Muscle of arm (tissue), 1 donor: ENCODE measurements at regions not wholly inside any gene's neighbourhood (a gene's known extent, or its start where the extent isn't known, plus 50 kb on each side); places are given as distances from the start of the nearest gene placed in this dataset.
"Not testable (repeated sequence)": the region's sequence is repeated elsewhere in the genome, so short reads cannot be mapped to it uniquely, and the experiment has no call there.

Source experiments
- DNase-seq: peaks from one replicate; pipeline ENCODE4 v3.0.0-alpha.2; 2013

DNA sequence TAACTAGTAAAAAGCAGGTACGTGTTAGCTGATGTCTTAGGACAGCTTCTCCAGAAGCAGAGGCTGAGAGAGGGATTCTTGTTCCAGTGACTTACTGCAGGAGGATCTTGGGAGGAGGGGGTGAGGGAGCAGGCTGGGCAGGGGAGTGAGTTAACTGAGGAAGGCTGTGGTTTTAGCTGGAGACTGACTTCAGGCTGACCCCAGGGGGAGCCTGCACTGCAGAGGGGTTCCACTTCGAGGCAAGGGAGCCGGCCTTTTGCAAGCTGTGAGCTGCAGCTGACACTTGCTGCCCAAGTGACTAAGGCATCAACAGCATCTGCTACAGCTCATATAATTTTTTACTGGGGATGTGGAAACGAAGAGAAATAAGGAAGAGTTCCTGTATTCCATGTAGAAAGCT lies 50.4 kb upstream of the SOD1 start:
- DNase-seq = no peak

DNA sequence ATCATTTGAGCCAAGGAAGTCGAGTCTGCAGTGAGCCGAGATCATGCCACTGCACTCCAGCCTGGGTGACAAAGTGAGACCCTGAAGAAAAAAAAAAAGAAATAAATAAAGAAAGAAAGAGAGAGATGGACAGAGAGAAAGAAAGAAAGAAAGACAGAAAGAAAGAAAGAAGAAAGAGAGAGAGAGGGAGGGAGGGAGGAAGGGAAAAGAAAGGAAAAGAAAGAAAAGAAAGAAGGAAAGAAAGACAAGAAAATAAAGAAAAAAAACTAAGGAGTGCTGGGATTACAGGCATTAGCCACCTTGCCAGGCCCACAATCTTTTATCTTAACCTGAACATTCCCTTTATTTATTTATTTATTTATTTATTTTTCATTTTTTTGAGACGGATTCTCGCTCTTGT lies 51.7 kb upstream of the SOD1 start:
- no peak for DNase-seq

DNA sequence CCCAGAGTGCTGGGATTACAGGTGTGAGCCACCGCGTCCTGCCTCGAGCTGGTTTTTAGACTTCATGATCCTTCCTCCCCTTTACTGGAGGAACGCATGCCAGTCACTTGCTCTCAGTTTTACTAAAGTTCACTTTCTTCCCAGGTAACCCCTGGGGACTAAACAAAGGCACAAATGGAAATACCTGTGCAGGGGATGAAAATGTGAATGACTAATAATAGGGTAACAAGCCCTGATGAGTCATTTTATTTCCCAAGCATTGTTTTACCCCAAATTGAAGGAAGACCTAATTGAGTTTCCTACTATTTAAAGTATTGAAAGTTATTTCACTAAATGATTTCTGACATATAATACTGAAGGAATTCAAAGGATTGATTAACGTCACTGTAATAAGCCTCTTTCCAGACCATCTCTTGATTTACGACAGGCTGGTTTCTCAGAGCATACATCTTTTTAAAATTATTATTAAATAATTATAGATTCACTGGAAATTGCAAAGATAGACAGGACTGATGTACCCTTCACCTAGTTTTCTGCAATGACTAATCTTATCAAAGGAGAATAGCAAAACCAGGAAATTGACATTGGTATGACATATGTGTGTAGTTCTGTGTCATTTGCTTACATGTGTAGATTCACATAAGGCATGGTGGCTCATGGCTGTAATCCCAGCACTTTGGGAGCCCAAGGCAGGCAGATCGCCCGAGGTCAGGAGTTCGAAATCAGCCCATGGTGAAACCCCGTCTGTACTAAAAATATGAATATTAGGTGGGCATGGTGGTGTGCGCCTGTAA lies 53.2 kb upstream of the SOD1 start:
- DNase-seq = no peak

DNA sequence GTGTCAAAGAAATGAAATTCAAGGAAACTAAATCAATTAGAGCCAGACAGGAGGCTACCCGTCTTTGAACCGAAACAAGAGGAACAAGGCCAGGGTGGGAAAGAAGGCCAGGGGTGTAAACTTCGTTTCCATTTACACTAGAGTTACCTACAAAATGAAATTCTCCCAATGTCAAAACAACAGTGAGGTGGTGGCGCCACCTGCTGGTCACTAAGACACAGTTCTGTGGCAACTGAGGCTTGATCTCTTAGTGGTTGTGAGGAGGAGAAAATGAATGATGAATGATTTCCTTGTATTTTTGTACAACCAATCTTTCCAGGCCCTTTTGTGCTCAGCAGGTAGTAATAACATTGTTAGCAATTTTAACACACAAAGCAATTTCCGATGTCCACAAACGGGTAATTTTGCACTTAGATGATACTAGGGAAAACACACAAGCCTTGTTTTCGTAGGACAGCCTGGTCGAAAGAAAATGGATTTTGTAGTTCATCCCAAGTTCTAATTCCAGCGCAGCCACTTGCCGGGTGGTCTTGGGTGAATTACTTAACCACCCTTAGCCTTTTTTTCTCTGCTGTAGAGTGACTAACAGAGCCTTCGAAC lies 54.8 kb upstream of the SOD1 start:
- DNase-seq = peak; percentile 75

DNA sequence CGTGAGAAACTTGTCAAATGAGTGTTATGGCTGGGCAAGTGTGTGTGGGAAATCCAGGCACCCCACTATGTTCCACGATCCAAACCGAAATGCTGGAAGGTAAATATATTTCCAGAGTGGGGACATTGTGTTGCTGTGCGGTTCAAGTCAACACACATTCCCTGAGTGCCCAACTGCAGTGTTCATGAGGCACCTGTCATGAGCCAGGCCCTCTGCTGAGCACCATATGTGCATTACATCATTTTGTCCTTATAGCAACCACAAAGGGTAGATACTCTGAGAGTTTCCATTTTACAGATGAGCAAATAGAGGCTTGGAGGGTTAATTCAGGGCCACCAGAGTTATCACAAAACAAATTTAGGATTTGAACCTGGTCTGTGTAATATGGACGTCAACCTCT lies 59.9 kb upstream of the SOD1 start:
- no peak for DNase-seq

DNA sequence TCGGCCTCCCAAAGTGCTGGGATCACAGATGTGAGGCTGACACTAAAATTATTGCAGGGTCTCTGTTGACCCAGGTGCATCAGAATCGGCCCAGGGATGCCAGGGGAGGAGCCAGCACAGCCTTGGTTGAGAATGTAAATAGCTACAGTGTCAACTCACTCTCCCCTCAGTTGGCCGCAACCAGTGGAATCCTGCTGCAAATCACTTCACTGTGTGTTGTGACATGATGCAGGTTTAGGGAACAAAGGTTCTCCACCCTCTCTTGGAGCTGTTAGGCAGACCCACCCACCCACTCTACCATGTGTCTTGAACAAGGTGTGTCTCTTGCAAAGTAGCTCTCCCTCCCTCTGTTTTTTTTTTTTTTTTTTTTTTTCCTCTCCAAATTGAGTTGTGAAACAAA lies 60.5 kb upstream of the SOD1 start:
- DNase-seq = no peak

DNA sequence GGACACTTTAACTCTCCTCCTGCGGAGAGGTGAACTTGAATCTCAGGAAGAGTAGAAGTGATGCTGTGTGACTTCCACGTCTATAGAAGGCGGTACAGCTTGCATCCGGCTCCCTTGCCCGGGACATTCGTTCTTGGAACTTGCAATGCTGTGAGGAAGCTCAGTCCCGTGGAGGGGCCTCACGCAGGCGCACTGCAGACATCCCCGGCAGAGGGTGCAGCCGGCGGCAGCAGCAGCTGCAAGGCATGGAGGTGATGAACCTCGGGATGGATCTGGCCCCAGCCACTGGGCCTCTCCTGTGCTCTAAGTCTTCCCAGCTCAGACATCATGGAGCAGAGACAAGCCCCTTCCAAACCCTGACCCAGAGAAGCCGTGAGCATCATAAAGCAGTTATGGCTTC lies 61.8 kb upstream of the SOD1 start:
- no peak for DNase-seq

DNA sequence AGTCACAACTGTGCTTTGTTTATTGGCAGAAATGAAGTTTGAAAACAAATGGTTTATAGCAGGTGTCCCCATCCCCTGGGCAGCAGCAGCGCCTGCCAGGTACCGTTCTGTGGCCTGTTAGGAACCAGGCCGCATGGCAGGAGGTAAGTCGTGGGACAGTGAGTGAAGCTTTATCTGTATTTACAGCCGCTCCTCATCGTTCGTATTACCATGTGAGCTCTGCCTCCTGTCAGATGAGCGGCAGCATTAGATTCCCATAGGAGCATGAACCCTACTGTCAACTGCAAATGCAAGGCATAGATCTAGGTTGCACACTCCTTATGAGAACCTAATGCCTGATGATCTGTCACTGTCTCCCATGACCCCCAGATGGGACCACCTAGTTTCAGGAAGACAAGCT lies 63.4 kb upstream of the SOD1 start:
- DNase-seq = no peak

DNA sequence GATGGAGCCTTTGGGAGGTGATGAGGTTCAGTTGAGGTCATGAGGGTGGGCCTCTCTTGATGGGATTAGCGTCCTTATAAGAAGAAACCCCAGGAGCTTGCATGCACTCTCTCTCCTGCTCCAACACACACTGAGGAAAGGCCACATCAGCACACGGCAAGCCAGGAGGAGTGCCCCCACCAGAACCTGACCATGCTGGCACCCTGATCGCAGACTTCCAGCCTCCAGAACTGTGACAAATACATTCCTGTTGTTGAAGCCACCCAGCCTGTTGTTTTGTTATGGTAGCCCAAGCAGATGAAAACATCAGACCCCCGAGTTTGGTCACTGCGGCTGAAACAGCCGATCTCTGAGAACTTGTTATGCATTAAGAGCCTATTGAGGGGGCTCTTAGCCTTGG lies 64.8 kb upstream of the SOD1 start:
- no peak for DNase-seq

DNA sequence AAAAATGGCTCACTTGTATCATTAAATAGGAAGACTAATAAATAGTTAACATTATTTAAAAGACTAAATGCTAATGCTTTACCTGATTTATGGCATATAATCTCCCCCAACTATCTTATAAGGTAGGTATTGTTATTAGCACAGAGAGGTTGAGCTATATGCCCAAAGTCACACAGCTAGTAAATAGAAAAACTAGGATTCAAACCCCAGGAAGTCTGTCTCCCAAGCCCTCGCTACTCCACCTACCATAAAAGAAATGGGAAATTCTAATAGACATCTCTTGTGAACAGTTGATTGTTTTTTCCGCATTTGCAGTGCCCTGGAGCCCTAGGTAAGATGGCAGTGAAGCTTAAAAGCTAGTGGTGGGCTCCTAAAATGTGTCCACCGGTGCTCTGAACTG lies 65.2 kb upstream of the SOD1 start:
- no peak for DNase-seq

DNA sequence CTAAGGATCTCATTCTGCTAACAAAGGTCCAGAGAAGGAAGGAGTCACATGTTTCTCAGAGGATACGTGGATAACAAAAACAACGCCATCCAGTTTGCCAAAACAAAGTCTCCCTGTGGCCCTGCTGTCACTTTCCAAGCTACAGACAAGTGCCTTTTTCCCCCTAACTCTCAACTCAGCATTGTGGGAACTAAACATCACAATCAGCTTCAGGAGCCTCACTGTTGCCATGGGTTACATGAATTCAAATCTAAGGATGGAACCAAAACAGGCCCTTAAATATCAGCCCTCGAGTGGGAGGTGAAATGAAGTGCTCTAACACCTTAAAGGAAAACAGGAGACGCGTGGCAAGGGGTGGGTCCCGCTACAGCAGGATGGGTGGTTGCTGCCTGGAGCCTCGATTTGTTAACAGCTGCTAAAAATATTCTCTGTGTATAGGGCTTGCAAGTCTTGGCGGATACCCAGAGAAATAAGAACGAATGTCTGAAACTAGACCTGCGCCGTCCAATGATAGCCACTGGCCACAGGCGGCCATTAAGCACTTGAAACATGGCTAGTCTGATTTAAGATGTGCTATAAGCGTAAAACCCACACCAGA lies 66.4 kb upstream of the SOD1 start:
- peak; percentile 17 for DNase-seq

DNA sequence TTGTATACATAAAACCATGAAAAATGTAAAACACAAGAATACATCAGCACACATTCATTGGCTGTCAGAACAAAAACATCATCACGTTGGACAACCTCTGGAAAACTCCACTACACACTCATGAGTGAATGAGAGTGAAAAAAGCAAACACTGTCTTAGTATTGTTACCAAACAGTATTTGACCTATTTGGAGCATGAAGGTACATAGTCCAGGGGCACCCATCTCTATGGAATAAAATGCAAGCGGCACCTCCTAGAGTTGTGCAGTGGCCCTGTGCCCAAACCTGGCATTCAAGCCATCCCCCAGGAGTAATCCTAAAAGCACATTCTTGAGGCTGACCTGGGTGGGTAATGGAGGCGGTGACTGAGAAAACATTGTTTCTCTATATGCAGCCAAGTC lies 67.0 kb upstream of the SOD1 start:
- DNase-seq = no peak

DNA sequence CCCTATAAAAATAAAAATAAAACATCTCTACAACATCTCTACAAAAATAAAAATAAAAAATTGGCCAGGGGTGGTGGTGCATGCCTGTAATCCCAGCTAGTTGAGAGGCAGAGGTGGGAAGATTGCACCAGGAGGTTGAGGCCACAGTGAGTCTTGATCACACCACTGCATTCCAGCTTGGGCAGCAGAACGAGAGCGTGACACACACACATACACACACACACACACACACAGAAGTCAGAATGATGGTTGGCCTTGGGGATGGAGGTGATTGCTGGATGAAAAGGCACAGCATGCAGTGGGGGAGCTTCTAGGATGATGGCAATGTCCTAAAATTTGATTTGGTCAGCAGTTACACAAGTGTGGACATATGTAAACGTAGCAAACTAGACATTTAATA lies 69.7 kb upstream of the SOD1 start:
- DNase-seq = no peak

DNA sequence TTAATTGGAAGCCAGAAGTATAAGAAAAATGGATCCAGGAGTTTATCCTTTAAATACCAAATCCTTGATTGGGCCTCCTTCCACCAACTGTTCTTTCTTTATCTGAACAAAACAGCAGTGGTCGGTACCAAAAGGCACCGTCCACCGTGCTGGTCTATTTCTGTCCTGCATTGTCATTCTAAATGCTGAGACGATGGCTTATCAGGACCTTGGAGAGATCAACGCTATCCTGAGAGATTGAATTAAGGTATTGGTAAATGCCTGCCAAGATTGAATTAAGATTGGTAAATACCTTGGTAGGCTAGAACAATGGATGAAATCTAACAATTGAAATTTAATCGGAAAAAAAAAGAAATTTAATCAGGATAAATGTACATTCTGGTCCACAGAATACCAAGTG lies 73.4 kb upstream of the SOD1 start:
- no peak for DNase-seq

DNA sequence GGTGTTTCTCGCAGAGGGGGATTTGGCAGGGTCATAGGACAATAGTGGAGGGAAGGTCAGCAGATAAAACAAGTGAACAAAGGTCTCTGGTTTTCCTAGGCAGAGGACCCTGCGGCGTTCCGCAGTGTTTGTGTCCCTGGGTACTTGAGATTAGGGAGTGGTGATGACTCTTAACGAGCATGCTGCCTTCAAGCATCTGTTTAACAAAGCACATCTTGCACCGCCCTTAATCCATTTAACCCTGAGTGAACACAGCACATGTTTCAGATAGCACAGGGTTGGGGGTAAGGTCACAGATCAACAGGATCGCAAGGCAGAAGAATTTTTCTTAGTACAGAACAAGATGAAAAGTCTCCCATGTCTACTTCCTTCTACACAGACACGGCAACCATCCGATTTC lies 75.6 kb upstream of the SOD1 start:
- not testable (repeated sequence) for DNase-seq

DNA sequence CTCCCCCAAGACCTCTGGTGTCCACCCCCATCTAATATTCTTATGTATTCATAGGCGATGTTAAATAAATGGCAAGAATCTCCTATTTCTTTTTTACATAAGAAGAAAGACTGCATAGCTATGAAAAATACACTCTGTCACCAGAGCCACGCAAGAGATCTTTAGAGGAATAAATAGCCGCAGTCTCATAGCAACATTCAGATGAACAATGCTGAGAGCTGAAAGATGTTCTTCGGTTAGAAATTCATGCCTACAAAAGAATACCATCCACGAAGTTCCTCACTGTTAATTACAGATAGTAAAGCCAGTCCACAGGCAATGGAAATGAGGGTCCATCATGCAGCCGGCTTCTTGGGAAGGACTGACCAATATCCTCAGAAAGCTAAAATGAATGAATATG lies 76.0 kb upstream of the SOD1 start:
- no peak for DNase-seq

DNA sequence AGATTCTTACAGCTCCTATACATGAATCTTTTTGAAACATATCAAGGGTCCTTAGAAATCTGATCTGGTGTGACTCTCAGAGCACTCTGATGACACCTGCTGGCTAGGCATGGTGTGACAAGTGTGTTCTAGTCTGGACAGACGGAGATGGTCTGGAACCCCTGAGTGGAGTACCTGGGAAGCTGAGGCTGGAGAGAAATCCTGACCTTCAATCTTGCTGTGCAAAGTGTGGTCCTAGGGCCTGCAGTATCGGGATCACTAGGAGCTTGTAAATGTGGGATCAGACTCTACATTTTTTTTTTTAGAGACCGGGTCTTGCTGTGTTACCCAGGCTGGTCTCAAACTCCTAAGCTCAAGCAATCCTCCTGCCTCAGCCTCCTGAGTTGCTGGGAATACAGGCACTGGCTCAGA lies 78.6 kb upstream of the SOD1 start:
- peak; percentile 70 for DNase-seq

DNA sequence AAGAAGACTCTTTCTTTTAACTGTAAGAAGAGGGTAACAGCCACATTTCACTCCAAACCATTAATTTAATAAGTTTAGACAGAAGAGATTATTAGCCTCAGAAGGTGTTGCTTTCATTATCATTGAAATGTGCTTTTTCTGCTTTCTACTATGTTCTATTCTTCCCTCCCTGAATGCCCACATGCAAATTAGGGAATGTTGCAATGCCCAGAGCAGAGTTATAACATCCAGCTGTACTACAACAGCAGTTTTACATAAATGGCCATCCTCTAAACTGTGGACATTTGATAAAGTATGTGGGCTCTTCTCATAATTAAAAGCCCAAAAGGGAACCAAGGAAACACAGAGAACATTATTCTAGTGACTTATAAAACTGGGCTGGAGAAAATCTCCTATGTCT lies 82.2 kb upstream of the SOD1 start:
- no peak for DNase-seq

DNA sequence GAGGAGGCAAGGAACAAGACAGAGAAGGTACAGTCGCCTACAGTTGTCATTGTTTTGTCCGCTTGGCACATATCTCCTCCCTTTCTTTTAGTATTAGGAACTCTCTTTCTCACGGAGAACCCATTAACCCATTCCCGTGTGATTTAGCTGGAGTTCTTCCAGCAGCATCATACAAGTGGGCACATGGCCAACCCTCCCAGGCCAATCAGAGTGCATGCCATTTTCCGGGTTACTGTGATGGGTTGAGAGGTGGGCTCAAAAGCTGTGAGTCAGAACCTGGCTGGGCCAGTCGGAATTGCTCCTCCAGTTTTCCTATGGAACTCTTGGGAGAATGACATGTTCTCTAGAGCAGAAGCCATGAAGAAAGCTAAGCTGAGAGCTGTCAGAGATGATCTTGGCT lies 83.1 kb upstream of the SOD1 start:
- DNase-seq = no peak

DNA sequence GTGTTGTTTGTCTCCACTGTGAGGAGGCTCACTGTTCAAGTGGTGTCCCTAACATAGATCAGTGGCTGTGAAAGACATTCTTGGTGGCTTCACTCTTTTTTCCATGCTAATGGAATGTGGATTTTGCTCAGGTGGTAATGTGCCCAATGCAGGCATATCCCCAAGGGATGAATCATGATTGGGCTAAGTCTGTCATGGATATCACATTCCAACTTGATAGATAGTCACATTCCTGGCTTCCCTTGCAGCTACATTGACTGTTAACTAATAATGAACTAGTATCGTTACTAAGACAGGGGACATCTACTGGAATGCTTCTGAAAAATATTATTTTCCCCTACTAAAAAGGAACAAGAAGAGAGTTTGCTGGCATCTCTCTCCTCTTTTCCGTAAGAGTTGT lies 86.3 kb upstream of the SOD1 start:
- no peak for DNase-seq

DNA sequence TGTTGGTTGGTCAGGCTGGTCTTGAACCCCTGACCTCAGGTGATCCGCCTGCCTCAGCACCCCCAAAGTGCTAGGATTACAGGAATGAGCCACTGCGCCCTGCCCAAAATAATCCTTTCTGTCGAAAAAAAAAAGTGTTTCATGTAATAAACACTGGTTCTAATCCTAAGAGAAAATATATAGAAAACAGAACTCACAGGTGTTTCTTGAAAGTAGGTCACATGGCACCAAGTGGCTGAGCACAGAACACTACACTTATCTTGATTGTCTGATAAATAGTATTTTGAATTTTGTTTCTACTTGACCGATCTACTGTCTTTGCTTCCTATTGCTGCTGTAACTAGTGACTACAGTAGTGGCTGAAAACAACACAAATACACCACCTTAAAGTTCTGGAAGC lies 87.6 kb upstream of the SOD1 start:
- DNase-seq = no peak

DNA sequence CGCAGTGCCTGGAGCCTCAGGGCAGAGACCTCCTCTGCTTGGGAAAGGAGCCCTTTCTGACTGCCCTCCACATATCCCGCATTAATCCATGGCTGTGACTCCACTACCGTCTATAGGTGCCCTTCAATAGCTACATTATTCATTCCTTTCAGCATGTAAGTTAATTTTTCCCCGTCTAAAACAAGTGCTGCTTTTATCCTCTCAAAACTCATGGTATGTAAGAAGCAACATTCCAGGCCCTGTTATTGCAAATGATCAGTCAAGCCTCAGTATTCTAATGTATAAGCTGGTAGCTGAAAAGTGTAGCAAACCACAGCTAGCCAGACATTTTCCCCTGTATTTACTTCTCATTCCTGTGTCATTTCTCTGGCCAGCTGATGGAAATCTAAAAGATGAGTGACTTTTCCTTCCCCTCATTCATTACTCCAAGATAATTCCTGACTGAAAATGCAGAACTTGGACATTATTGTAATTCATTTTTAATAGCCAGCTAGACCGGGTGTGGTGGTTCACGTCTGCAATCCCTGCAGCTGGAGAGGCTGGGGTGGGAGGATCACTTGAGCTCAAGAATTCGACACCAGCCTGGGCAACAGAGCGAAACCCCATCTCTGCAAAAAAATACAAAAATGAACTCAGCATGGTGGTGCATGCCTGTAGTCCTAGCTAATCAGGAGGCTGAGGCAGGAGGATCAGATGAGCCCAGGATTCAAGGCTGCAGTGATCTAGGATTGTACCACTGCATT lies 88.5 kb upstream of the SOD1 start:
- DNase-seq = no peak

DNA sequence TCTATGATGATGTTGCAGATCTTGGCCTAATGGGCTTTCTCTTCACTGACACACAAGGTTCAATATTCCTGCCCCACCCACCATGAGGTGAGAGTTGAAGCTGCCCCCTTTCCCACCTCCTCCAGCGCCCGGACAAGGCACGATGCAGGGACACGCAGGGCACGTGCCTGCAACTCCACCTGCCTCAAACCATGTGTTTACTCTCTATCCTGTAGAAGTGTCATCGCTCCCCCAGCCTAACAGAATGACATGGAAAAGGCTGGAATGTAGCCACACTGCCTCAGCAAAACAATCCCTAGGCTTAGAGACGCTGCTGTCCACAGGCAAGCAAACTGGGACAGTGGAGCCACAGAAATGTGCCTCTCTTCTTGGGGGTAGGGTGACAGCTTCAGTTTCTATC lies 92.9 kb upstream of the SOD1 start:
- DNase-seq = no peak
